ENCODE measurements at regions not wholly inside any gene's neighbourhood (a gene's known extent, or its start where the extent isn't known, plus 50 kb on each side); places are given as distances from the start of the nearest gene placed in this dataset.

DNA sequence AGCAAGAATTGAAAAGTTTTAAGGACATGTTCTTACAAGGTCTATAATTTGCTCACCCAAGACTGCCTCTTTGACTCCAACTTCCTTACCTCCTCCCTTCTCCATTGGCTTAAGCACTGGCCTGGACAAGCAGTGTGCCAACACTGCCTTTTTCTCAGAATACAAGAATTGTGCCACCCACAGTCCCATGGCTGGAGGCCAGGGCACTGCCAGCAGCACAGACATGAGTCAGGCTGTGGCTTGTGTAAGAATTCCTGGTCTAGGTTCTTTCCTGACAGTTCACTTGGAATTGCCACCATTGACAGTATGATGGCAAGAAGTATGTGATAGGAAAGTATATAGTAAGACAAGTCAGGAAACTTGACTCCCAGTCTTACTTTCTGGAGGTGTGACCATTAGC lies 202.7 kb upstream of the MARCKS start:
- TF ChIP-seq POLR2AphosphoS5 (IDR thresholded peaks at IDR 0.05; ENCODE audit: borderline replicate concordance, low read depth, low read length) (no peak), EZH2 (IDR thresholded peaks at IDR 0.05) (no peak), FOXP2 (optimal IDR thresholded peaks at IDR 0.05; ENCODE audit: control extremely low read depth, extremely low read length, insufficient read depth) (no peak)

All from SK-N-MC (cell line).